ENCODE measurements at regions not wholly inside any gene's neighbourhood (a gene's known extent, or its start where the extent isn't known, plus 50 kb on each side); places are given as distances from the start of the nearest gene placed in this dataset.

DNA sequence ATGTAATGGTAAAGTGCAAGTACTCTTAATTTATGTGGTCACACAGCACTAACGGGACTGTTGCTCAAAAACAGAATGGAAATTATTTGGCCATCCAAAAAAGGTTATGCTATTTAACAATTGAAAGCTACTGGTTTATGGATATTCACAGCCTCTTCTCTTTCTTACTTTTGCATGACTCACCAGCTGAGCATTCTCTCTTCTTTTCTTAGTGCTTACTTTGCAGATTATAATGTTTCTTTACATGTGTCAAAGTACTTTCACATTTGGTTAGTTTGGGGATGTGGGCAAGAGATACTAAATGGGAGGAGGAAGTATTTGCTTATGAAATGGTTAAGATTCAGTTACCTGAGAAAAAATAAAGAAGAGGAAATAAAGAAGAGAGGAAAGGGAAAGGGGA lies 610.5 kb downstream of the HTR1B start:
- TF ChIP-seq, protein P1, sequence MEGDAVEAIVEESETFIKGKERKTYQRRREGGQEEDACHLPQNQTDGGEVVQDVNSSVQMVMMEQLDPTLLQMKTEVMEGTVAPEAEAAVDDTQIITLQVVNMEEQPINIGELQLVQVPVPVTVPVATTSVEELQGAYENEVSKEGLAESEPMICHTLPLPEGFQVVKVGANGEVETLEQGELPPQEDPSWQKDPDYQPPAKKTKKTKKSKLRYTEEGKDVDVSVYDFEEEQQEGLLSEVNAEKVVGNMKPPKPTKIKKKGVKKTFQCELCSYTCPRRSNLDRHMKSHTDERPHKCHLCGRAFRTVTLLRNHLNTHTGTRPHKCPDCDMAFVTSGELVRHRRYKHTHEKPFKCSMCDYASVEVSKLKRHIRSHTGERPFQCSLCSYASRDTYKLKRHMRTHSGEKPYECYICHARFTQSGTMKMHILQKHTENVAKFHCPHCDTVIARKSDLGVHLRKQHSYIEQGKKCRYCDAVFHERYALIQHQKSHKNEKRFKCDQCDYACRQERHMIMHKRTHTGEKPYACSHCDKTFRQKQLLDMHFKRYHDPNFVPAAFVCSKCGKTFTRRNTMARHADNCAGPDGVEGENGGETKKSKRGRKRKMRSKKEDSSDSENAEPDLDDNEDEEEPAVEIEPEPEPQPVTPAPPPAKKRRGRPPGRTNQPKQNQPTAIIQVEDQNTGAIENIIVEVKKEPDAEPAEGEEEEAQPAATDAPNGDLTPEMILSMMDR (IDR thresholded peaks at IDR 0.05 in 4 of 5, conservative IDR thresholded peaks at IDR 0.05 in 1 of 5) = no peak
- TF ChIP-seq POLR2A (IDR thresholded peaks at IDR 0.05) = no peak

Measured in gastrocnemius medialis (tissue), 4 donors.